Stomach (tissue), 8 donors: ENCODE measurements at regions not wholly inside any gene's neighbourhood (a gene's known extent, or its start where the extent isn't known, plus 50 kb on each side); places are given as distances from the start of the nearest gene placed in this dataset.

ENCODE experiments used
- DNase-seq, 2 donors: peaks; one replicate each; pipeline versions ENCODE4 v3.0.0 to v3.0.0-alpha.2; 2013 to 2019
- H3K27ac ChIP-seq, 5 donors: fragments of 200-600 bp in 4 of 5; sonication (generic) in 4 of 5; one replicate each; pipeline ENCODE4 v1.5.1; 2013 to 2019; ENCODE audit warnings: mild to moderate bottlenecking in 1 of 5, moderate library complexity in 1 of 5
- H3K27me3 ChIP-seq, 3 donors: fragments of 200-600 bp; sonication (generic); one replicate each; pipeline ENCODE4 v1.5.1; 2017 to 2019; ENCODE audit warnings: mixed run types in 1 of 3
- H3K36me3 ChIP-seq, 4 donors: fragments of 200-600 bp; sonication (generic); 1 replicate in 3 of 4; 2 replicates in 1 of 4; pipeline ENCODE4 v1.5.1; 2016 to 2019
- H3K4me1 ChIP-seq, 4 donors: fragments of 200-600 bp; sonication (generic); one replicate each; pipeline ENCODE4 v1.5.1; 2016 to 2019
- H3K4me3 ChIP-seq, 4 donors: fragments of 200-600 bp; sonication (generic) in 3 of 4; one replicate each; pipeline ENCODE4 v1.5.1; 2016 to 2019; ENCODE audit warnings: mild to moderate bottlenecking in 1 of 4
- H3K9me3 ChIP-seq, 4 donors: fragments of 200-600 bp; sonication (generic); one replicate each; pipeline ENCODE4 v1.5.1; 2016 to 2019
- EP300 ChIP-seq: sonication (generic); formaldehyde crosslinking; IDR thresholded peaks from one replicate; pipeline ENCODE4 v1.6.1; 2017; ENCODE audit warnings: antibody characterized with exemption
- POLR2A ChIP-seq, 4 donors: fragments of 450-650 bp; IDR thresholded peaks; one replicate each; pipeline ENCODE4 v1.6.1; 2016; ENCODE audit warnings: antibody characterized with exemption in 4 of 4, control low read depth in 2 of 4, mild to moderate bottlenecking in 1 of 4, moderate library complexity in 1 of 4
- POLR2AphosphoS5 ChIP-seq, 3 donors: sonication (generic); formaldehyde crosslinking; IDR thresholded peaks; one replicate each; pipeline ENCODE4 v1.6.1; 2016; ENCODE audit warnings: antibody characterized with exemption in 3 of 3
- WGBS, 5 donors: extraction: QIAGEN DNeasy Blood & Tissue Kit in 3 of 5; methylation state at CpG; one replicate each; pipeline versions ENCODE4 v1.1.5 to v1.1.7; 2013 to 2018; 5-methylcytosine and 5-hydroxymethylcytosine counted together
- intact Hi-C: fragments of 100-400 bp; cut with DNase I; formaldehyde crosslinking; loops from one replicate; pipeline ENCODE4 v1.15.1; 2023; ENCODE audit warnings: low total_unique reads
- TF ChIP-seq, protein P1 (sequence below), 7 experiments: fragments of 450-650 bp in 4 of 7; fragments of 200-600 bp in 3 of 7; sonication (generic) in 3 of 7; IDR thresholded peaks; one replicate each; pipeline ENCODE4 v1.5.1; 2016 to 2019; ENCODE audit warnings: antibody characterized with exemption in 7 of 7, control low read depth in 2 of 7, mild to moderate bottlenecking in 1 of 7
- donor health status: healthy with polysubstance abuse.
- donor health status: Bipolar disorder and iron deficiency.
- donor health status: healthy.

- Histone ChIP-seq H3K4me3 (no peak overlapping the region), H3K4me1 (no peaks in the 10 kb centered on the region), H3K36me3 (no peaks in the 10 kb centered on the region), H3K9me3 (no peaks in the 10 kb centered on the region), H3K27me3 (no peaks in the 10 kb centered on the region), H3K27ac (no peak overlapping the region)
- no peak for DNase-seq
- 83 to 97% (median 90%) methylated on average over 2 of the region's 2 CpGs for WGBS, 5 donors
- TF ChIP-seq POLR2A (IDR thresholded peaks at IDR 0.05): no peak
- no peak for TF ChIP-seq POLR2AphosphoS5 (IDR thresholded peaks at IDR 0.05)
- no peak for TF ChIP-seq EP300
- TF ChIP-seq, protein P1, sequence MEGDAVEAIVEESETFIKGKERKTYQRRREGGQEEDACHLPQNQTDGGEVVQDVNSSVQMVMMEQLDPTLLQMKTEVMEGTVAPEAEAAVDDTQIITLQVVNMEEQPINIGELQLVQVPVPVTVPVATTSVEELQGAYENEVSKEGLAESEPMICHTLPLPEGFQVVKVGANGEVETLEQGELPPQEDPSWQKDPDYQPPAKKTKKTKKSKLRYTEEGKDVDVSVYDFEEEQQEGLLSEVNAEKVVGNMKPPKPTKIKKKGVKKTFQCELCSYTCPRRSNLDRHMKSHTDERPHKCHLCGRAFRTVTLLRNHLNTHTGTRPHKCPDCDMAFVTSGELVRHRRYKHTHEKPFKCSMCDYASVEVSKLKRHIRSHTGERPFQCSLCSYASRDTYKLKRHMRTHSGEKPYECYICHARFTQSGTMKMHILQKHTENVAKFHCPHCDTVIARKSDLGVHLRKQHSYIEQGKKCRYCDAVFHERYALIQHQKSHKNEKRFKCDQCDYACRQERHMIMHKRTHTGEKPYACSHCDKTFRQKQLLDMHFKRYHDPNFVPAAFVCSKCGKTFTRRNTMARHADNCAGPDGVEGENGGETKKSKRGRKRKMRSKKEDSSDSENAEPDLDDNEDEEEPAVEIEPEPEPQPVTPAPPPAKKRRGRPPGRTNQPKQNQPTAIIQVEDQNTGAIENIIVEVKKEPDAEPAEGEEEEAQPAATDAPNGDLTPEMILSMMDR (IDR thresholded peaks at IDR 0.05): no peak
- intact Hi-C loops: no loop called here
Observed at GRCh38 chr4:58761563-58761962, 1651.4 kb upstream of the IGFBP7 start.

DNA sequence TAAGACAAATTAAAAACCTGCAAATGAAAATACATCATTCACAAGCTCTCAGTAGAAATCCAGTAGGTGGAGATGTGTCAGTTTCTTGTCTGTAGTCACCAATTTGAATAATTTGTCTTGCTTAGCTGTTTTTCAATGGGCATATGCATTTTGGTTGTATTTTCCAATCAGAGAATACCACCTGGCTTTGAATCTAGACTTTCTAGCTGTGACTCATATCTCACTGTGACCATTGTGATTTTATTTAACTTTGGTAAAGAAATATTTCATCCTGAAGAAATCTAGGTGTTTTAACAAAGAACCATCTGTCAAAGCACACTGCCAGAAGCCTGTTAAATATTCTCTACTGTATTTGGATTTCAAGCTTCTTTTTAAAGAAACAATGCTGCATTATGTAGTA lies 1650.6 kb upstream of the IGFBP7 start:
- intact Hi-C loops: no loop called here

GRCh38 chr4:58760100-58760499 lies 1649.9 kb upstream of the IGFBP7 start:
- no peaks in the 10 kb centered on the region for H3K9me3 ChIP-seq
- WGBS, 5 donors: 23 to 53% (median 36%) methylated on average over 1 of the region's 1 CpG
- no peak for TF ChIP-seq EP300
- no peak for TF ChIP-seq POLR2A (IDR thresholded peaks at IDR 0.05)
- no peak for TF ChIP-seq POLR2AphosphoS5 (IDR thresholded peaks at IDR 0.05)
- TF ChIP-seq, protein P1 (IDR thresholded peaks at IDR 0.05): no peak
- H3K4me1 ChIP-seq: no peaks in the 10 kb centered on the region
- peak in 1 of 2 donors; percentile 37 for DNase-seq
- no peak overlapping the region for H3K27ac ChIP-seq
- no peak overlapping the region for H3K4me3 ChIP-seq
- intact Hi-C loops: no loop called here
- no peaks in the 10 kb centered on the region for H3K27me3 ChIP-seq
- no peaks in the 10 kb centered on the region for H3K36me3 ChIP-seq

More for the DNA sequence above, 1650.6 kb upstream of the IGFBP7 start:
- Histone ChIP-seq H3K4me1 (no peaks in the 10 kb centered on the region), H3K27me3 (no peaks in the 10 kb centered on the region), H3K27ac (no peak overlapping the region), H3K36me3 (no peaks in the 10 kb centered on the region), H3K9me3 (no peaks in the 10 kb centered on the region), H3K4me3 (no peak overlapping the region)
- DNase-seq: peak in 1 of 2 donors; percentile 25
- TF ChIP-seq, protein P1 (IDR thresholded peaks at IDR 0.05): no peak
- TF ChIP-seq POLR2A (IDR thresholded peaks at IDR 0.05) (no peak), EP300 (no peak), POLR2AphosphoS5 (IDR thresholded peaks at IDR 0.05) (no peak)

- Histone ChIP-seq H3K27ac (no peak overlapping the region), H3K27me3 (no peaks in the 10 kb centered on the region), H3K36me3 (no peaks in the 10 kb centered on the region), H3K4me3 (no peak overlapping the region), H3K4me1 (peaks cover 0 to 6% (median 0%) of the 10 kb centered on the region in 4 donors), H3K9me3 (no peaks in the 10 kb centered on the region)
- intact Hi-C loops: no loop called here
- 31 to 61% (median 32%) methylated on average over 7 to 8 of the region's 8 CpGs for WGBS, 5 donors
- DNase-seq: peak; percentile 45 to 66
- no peak for TF ChIP-seq POLR2A (IDR thresholded peaks at IDR 0.05)
- TF ChIP-seq POLR2AphosphoS5 (IDR thresholded peaks at IDR 0.05): no peak
- TF ChIP-seq, protein P1 (IDR thresholded peaks at IDR 0.05): no peak
- TF ChIP-seq EP300: no peak
Observed at GRCh38 chr4:58749206-58749605, 1639.0 kb upstream of the IGFBP7 start.
